Transverse colon (tissue), 4 donors: ENCODE measurements at regions not wholly inside any gene's neighbourhood (a gene's known extent, or its start where the extent isn't known, plus 50 kb on each side); places are given as distances from the start of the nearest gene placed in this dataset.

ENCODE experiments used
- DNase-seq: peaks from one replicate; pipeline ENCODE4 v3.0.0-alpha.2; 2019
- H3K27ac ChIP-seq, 4 donors: fragments of 200-600 bp; sonication (generic); 2 replicates each; pipeline ENCODE4 v1.5.1; 2016 to 2018; ENCODE audit warnings: inconsistent platforms in 4 of 4
- H3K27me3 ChIP-seq: fragments of 200-600 bp; sonication (generic); 2 replicates; pipeline ENCODE4 v1.5.1; 2017; ENCODE audit warnings: inconsistent platforms
- H3K36me3 ChIP-seq, 4 donors: fragments of 200-600 bp; sonication (generic); 2 replicates each; pipeline ENCODE4 v1.5.1; 2017 to 2019; ENCODE audit warnings: inconsistent platforms in 4 of 4
- H3K4me1 ChIP-seq, 4 donors: fragments of 200-600 bp; sonication (generic); 2 replicates each; pipeline ENCODE4 v1.5.1; 2017 to 2020; ENCODE audit warnings: inconsistent platforms in 4 of 4
- H3K4me3 ChIP-seq, 4 donors: fragments of 200-600 bp; sonication (generic); 1 replicate in 1 of 4; 2 replicates in 3 of 4; pipeline versions ENCODE4 v1.5.1 to v1.6.1; 2017 to 2019; ENCODE audit warnings: inconsistent platforms in 4 of 4
- H3K9me3 ChIP-seq, 2 donors: fragments of 200-600 bp; sonication (generic); 2 replicates each; pipeline ENCODE4 v1.5.1; 2017 to 2019; ENCODE audit warnings: inconsistent platforms in 2 of 2
- CTCF ChIP-seq, 5 experiments: fragments of 200-600 bp in 3 of 5; fragments of 450-650 bp in 2 of 5; sonication (generic) in 3 of 5; IDR thresholded peaks; 1 replicate in 2 of 5; 2 replicates in 3 of 5; pipeline ENCODE4 v1.5.1; 2016 to 2017; ENCODE audit warnings: antibody characterized with exemption in 5 of 5, inconsistent platforms in 3 of 5, mild to moderate bottlenecking in 2 of 5, moderate library complexity in 1 of 5
- EP300 ChIP-seq: sonication (generic); formaldehyde crosslinking; IDR thresholded peaks from one replicate; pipeline ENCODE4 v1.6.1; 2017; ENCODE audit warnings: antibody characterized with exemption, low read depth
- POLR2A ChIP-seq: fragments of 450-650 bp; IDR thresholded peaks from one replicate; pipeline ENCODE4 v1.6.1; 2016; ENCODE audit warnings: antibody characterized with exemption, mild to moderate bottlenecking, moderate library complexity
- POLR2AphosphoS5 ChIP-seq, 3 donors: sonication (generic); formaldehyde crosslinking; IDR thresholded peaks; one replicate each; pipeline ENCODE4 v1.6.1; 2016; ENCODE audit warnings: antibody characterized with exemption in 3 of 3
- WGBS, 2 donors: methylation state at CpG; one replicate each; pipeline ENCODE4 v1.1.5; 2018; ENCODE audit warnings: low coverage in 1 of 2; 5-methylcytosine and 5-hydroxymethylcytosine counted together
- in situ Hi-C, 4 donors: fragments of 200-750 bp; cut with MboI; loops; one replicate each; pipeline versions ENCODE4 v1.15.0 to v1.15.1; 2017; ENCODE audit warnings: low sequenced_read_pairs in 3 of 4, low pct_ligation_motif_present in 1 of 4, low pct_unique_long_range_greater_than_20kb in 1 of 4
- intact Hi-C: fragments of 100-400 bp; cut with DNase I; formaldehyde crosslinking; loops from one replicate; pipeline ENCODE4 v1.15.1; 2023; ENCODE audit warnings: low total_unique reads

GRCh38 chr7:156203923-156204322 is 391.7 kb upstream of the SHH start:
- H3K9me3 ChIP-seq: no peaks in the 10 kb centered on the region
- H3K27me3 ChIP-seq: no peaks in the 10 kb centered on the region
- no peak overlapping the region for H3K27ac ChIP-seq
- 84% methylated on average over 10 of the region's 10 CpGs; no CpG with 5 or more reads in 1 of the 2 donors for WGBS, 2 donors
- no peak for DNase-seq
- no peaks in the 10 kb centered on the region for H3K4me1 ChIP-seq
- TF ChIP-seq EP300: no peak
- in situ Hi-C loops (no loop called here), intact Hi-C loops (no loop called here)
- no peaks in the 10 kb centered on the region for H3K36me3 ChIP-seq
- no peak overlapping the region for H3K4me3 ChIP-seq

GRCh38 chr7:156198277-156198676 is 386.0 kb upstream of the SHH start:
- TF ChIP-seq POLR2A (no peak), CTCF (IDR thresholded peaks at IDR 0.05) (no peak), POLR2AphosphoS5 (IDR thresholded peaks at IDR 0.05) (no peak), EP300 (no peak)
- 70 to 88% methylated on average over 3 to 9 of the region's 9 CpGs for WGBS, 2 donors
- no peaks in the 10 kb centered on the region for H3K27me3 ChIP-seq
- no peaks in the 10 kb centered on the region for H3K36me3 ChIP-seq
- no peaks in the 10 kb centered on the region for H3K9me3 ChIP-seq
- intact Hi-C loops (no loop called here), in situ Hi-C loops (no loop called here)
- no peaks in the 10 kb centered on the region for H3K4me1 ChIP-seq
- no peak for DNase-seq
- no peak overlapping the region for H3K4me3 ChIP-seq
- H3K27ac ChIP-seq: no peak overlapping the region

GRCh38 chr7:156196649-156197048 is 384.4 kb upstream of the SHH start:
- no peak for DNase-seq
- no peak overlapping the region for H3K4me3 ChIP-seq
- 30 to 79% methylated on average over 2 to 13 of the region's 13 CpGs for WGBS, 2 donors
- no peaks in the 10 kb centered on the region for H3K9me3 ChIP-seq
- H3K27ac ChIP-seq: no peak overlapping the region
- H3K36me3 ChIP-seq: no peaks in the 10 kb centered on the region
- in situ Hi-C loops (no loop called here), intact Hi-C loops (no loop called here)
- H3K27me3 ChIP-seq: no peaks in the 10 kb centered on the region
- no peaks in the 10 kb centered on the region for H3K4me1 ChIP-seq
- TF ChIP-seq EP300 (no peak), CTCF (IDR thresholded peaks at IDR 0.05) (no peak), POLR2A (no peak), POLR2AphosphoS5 (IDR thresholded peaks at IDR 0.05) (no peak)

GRCh38 chr7:156195276-156195675 is 383.0 kb upstream of the SHH start:
- Histone ChIP-seq H3K4me3 (no peak overlapping the region), H3K27ac (no peak overlapping the region), H3K4me1 (no peaks in the 10 kb centered on the region), H3K27me3 (no peaks in the 10 kb centered on the region), H3K9me3 (no peaks in the 10 kb centered on the region), H3K36me3 (no peaks in the 10 kb centered on the region)
- TF ChIP-seq POLR2A (no peak), CTCF (IDR thresholded peaks at IDR 0.05) (no peak), POLR2AphosphoS5 (IDR thresholded peaks at IDR 0.05) (no peak), EP300 (no peak)
- intact Hi-C loops: no loop called here
- DNase-seq: no peak
- 49 to 53% methylated on average over 3 to 4 of the region's 4 CpGs for WGBS, 2 donors
- in situ Hi-C loops: no loop called here

GRCh38 chr7:156194813-156195212 is 382.6 kb upstream of the SHH start:
- no peak overlapping the region for H3K27ac ChIP-seq
- 66 to 92% methylated on average over 2 to 11 of the region's 11 CpGs for WGBS, 2 donors
- H3K36me3 ChIP-seq: no peaks in the 10 kb centered on the region
- no peaks in the 10 kb centered on the region for H3K9me3 ChIP-seq
- no peak for DNase-seq
- intact Hi-C loops: no loop called here
- H3K27me3 ChIP-seq: no peaks in the 10 kb centered on the region
- H3K4me3 ChIP-seq: no peak overlapping the region
- in situ Hi-C loops: no loop called here
- TF ChIP-seq POLR2AphosphoS5 (IDR thresholded peaks at IDR 0.05) (no peak), EP300 (no peak)
- H3K4me1 ChIP-seq: no peaks in the 10 kb centered on the region
